ENCODE measurements at regions not wholly inside any gene's neighbourhood (a gene's known extent, or its start where the extent isn't known, plus 50 kb on each side); places are given as distances from the start of the nearest gene placed in this dataset.

- DNase-seq: no peak
- WGBS: 92% methylated on average over 8 of the region's 8 CpGs
- no peak overlapping the region for H4K8ac ChIP-seq (ENCODE audit: low read length)
Observed at GRCh38 chr2:777546-777945, 100.3 kb upstream of the TMEM18 start.

GRCh38 chr2:777051-777450 lies 99.8 kb upstream of the TMEM18 start:
- Histone ChIP-seq H3K9me3 (ENCODE audit: control insufficient read depth, low read length) (no peaks in the 10 kb centered on the region), H3K36me3 (ENCODE audit: control insufficient read depth in 1 of 2, insufficient read depth in 2 of 2, low read depth in 1 of 2, low read length in 2 of 2) (no peaks in the 10 kb centered on the region), H3K23ac (ENCODE audit: low read length in 2 of 2) (no peak overlapping the region), H3K4me3 (ENCODE audit: insufficient read depth in 1 of 2, low read depth in 1 of 2, low read length in 2 of 2) (no peak overlapping the region), H3K79me1 (replicated peaks; ENCODE audit: low read length, poor library complexity, severe bottlenecking) (no peaks in the 10 kb centered on the region), H3K18ac (ENCODE audit: low read depth in 1 of 2, low read length in 2 of 2) (no peak overlapping the region), H2BK15ac (ENCODE audit: low read depth, poor library complexity, severe bottlenecking) (no peak overlapping the region), H3K14ac (ENCODE audit: low read length in 2 of 2) (no peak overlapping the region), H2BK120ac (ENCODE audit: low read depth, low read length) (no peak overlapping the region), H3K27me3 (ENCODE audit: control insufficient read depth in 1 of 2, insufficient read depth in 1 of 2, low read length in 2 of 2) (peaks cover 0 to 5% of the 10 kb centered on the region in 2 experiments), H2AFZ (ENCODE audit: low read depth, low read length) (no peak overlapping the region), H4K91ac (ENCODE audit: low read length) (no peak overlapping the region), H4K8ac (ENCODE audit: low read length) (no peak overlapping the region), H2BK5ac (ENCODE audit: low read depth, low read length, poor library complexity, severe bottlenecking) (no peak overlapping the region), H3K9ac (ENCODE audit: low read length) (no peak overlapping the region), H3K4me2 (ENCODE audit: low read length, poor library complexity, severe bottlenecking) (no peak overlapping the region), H3K27ac (ENCODE audit: low read length, poor library complexity, severe bottlenecking) (no peak overlapping the region), H2BK12ac (ENCODE audit: low read length in 2 of 2) (no peak overlapping the region), H3K4ac (ENCODE audit: low read depth in 1 of 2, low read length in 2 of 2) (no peak overlapping the region), H3K4me1 (ENCODE audit: control insufficient read depth, insufficient read depth, low read depth, low read length) (peaks cover 13% of the 10 kb centered on the region), H2AK5ac (ENCODE audit: low read length, severe bottlenecking) (no peak overlapping the region)
- WGBS: 80% methylated on average over 15 of the region's 15 CpGs
- DNase-seq: no peak

More at GRCh38 chr2:777546-777945, 100.3 kb upstream of the TMEM18 start:
- no peak overlapping the region for H3K14ac ChIP-seq (ENCODE audit: low read length in 2 of 2)
- no peak overlapping the region for H2BK120ac ChIP-seq (ENCODE audit: low read depth, low read length)
- H2AFZ ChIP-seq (ENCODE audit: low read depth, low read length): no peak overlapping the region
- H3K4me3 ChIP-seq (ENCODE audit: insufficient read depth in 1 of 2, low read depth in 1 of 2, low read length in 2 of 2): no peak overlapping the region
- no peak overlapping the region for H3K4me2 ChIP-seq (ENCODE audit: low read length, poor library complexity, severe bottlenecking)
- H3K9ac ChIP-seq (ENCODE audit: low read length): no peak overlapping the region
- H3K79me1 ChIP-seq (replicated peaks; ENCODE audit: low read length, poor library complexity, severe bottlenecking): no peaks in the 10 kb centered on the region
- no peak overlapping the region for H3K27ac ChIP-seq (ENCODE audit: low read length, poor library complexity, severe bottlenecking)
- no peak overlapping the region for H3K18ac ChIP-seq (ENCODE audit: low read depth in 1 of 2, low read length in 2 of 2)
- H3K4me1 ChIP-seq (ENCODE audit: control insufficient read depth, insufficient read depth, low read depth, low read length): peaks cover 13% of the 10 kb centered on the region
- H2BK12ac ChIP-seq (ENCODE audit: low read length in 2 of 2): no peak overlapping the region
- H3K27me3 ChIP-seq (ENCODE audit: control insufficient read depth in 1 of 2, insufficient read depth in 1 of 2, low read length in 2 of 2): peaks cover 0 to 5% of the 10 kb centered on the region in 2 experiments
- no peak overlapping the region for H3K4ac ChIP-seq (ENCODE audit: low read depth in 1 of 2, low read length in 2 of 2)
- H2BK5ac ChIP-seq (ENCODE audit: low read depth, low read length, poor library complexity, severe bottlenecking): no peak overlapping the region
- H3K9me3 ChIP-seq (ENCODE audit: control insufficient read depth, low read length): no peaks in the 10 kb centered on the region
- H3K23ac ChIP-seq (ENCODE audit: low read length in 2 of 2): no peak overlapping the region
- no peak overlapping the region for H4K91ac ChIP-seq (ENCODE audit: low read length)
- H2AK5ac ChIP-seq (ENCODE audit: low read length, severe bottlenecking): no peak overlapping the region
- no peak overlapping the region for H2BK15ac ChIP-seq (ENCODE audit: low read depth, poor library complexity, severe bottlenecking)
- no peaks in the 10 kb centered on the region for H3K36me3 ChIP-seq (ENCODE audit: control insufficient read depth in 1 of 2, insufficient read depth in 2 of 2, low read depth in 1 of 2, low read length in 2 of 2)

GRCh38 chr2:776487-776886 lies 99.3 kb upstream of the TMEM18 start:
- H3K18ac ChIP-seq (ENCODE audit: low read depth in 1 of 2, low read length in 2 of 2): no peak overlapping the region

GRCh38 chr2:776038-776437 lies 98.8 kb upstream of the TMEM18 start:
- H3K4ac ChIP-seq (ENCODE audit: low read depth in 1 of 2, low read length in 2 of 2): no peak overlapping the region
- 82% methylated on average over 2 of the region's 6 CpGs for WGBS
- H2BK5ac ChIP-seq (ENCODE audit: low read depth, low read length, poor library complexity, severe bottlenecking): no peak overlapping the region
- no peak overlapping the region for H3K23ac ChIP-seq (ENCODE audit: low read length in 2 of 2)
- no peak overlapping the region for H3K27ac ChIP-seq (ENCODE audit: low read length, poor library complexity, severe bottlenecking)
- no peaks in the 10 kb centered on the region for H3K9me3 ChIP-seq (ENCODE audit: control insufficient read depth, low read length)
- H2AK5ac ChIP-seq (ENCODE audit: low read length, severe bottlenecking): no peak overlapping the region
- no peak overlapping the region for H2BK12ac ChIP-seq (ENCODE audit: low read length in 2 of 2)
- no peaks in the 10 kb centered on the region for H3K36me3 ChIP-seq (ENCODE audit: control insufficient read depth in 1 of 2, insufficient read depth in 2 of 2, low read depth in 1 of 2, low read length in 2 of 2)
- no peak for DNase-seq
- H2AFZ ChIP-seq (ENCODE audit: low read depth, low read length): no peak overlapping the region
- no peak overlapping the region for H4K8ac ChIP-seq (ENCODE audit: low read length)
- no peak overlapping the region for H3K18ac ChIP-seq (ENCODE audit: low read depth in 1 of 2, low read length in 2 of 2)
- H2BK120ac ChIP-seq (ENCODE audit: low read depth, low read length): no peak overlapping the region
- H3K14ac ChIP-seq (ENCODE audit: low read length in 2 of 2): no peak overlapping the region
- no peak overlapping the region for H3K9ac ChIP-seq (ENCODE audit: low read length)
- H3K79me1 ChIP-seq (replicated peaks; ENCODE audit: low read length, poor library complexity, severe bottlenecking): no peaks in the 10 kb centered on the region
- no peak overlapping the region for H3K4me2 ChIP-seq (ENCODE audit: low read length, poor library complexity, severe bottlenecking)
- no peak overlapping the region for H3K4me3 ChIP-seq (ENCODE audit: insufficient read depth in 1 of 2, low read depth in 1 of 2, low read length in 2 of 2)
- H2BK15ac ChIP-seq (ENCODE audit: low read depth, poor library complexity, severe bottlenecking): no peak overlapping the region
- no peak overlapping the region for H4K91ac ChIP-seq (ENCODE audit: low read length)
- peaks cover 15% of the 10 kb centered on the region for H3K4me1 ChIP-seq (ENCODE audit: control insufficient read depth, insufficient read depth, low read depth, low read length)
- peaks cover 0 to 5% of the 10 kb centered on the region in 2 experiments for H3K27me3 ChIP-seq (ENCODE audit: control insufficient read depth in 1 of 2, insufficient read depth in 1 of 2, low read length in 2 of 2)

More at GRCh38 chr2:776487-776886, 99.3 kb upstream of the TMEM18 start:
- WGBS: 79% methylated on average over 11 of the region's 11 CpGs
- H3K4me3 ChIP-seq (ENCODE audit: insufficient read depth in 1 of 2, low read depth in 1 of 2, low read length in 2 of 2): no peak overlapping the region
- H3K4ac ChIP-seq (ENCODE audit: low read depth in 1 of 2, low read length in 2 of 2): no peak overlapping the region
- DNase-seq: no peak
- H3K27me3 ChIP-seq (ENCODE audit: control insufficient read depth in 1 of 2, insufficient read depth in 1 of 2, low read length in 2 of 2): peaks cover 0 to 5% of the 10 kb centered on the region in 2 experiments
- peaks cover 15% of the 10 kb centered on the region for H3K4me1 ChIP-seq (ENCODE audit: control insufficient read depth, insufficient read depth, low read depth, low read length)
- no peak overlapping the region for H3K23ac ChIP-seq (ENCODE audit: low read length in 2 of 2)
- H4K91ac ChIP-seq (ENCODE audit: low read length): no peak overlapping the region
- no peak overlapping the region for H3K9ac ChIP-seq (ENCODE audit: low read length)
- no peaks in the 10 kb centered on the region for H3K79me1 ChIP-seq (replicated peaks; ENCODE audit: low read length, poor library complexity, severe bottlenecking)
- H3K36me3 ChIP-seq (ENCODE audit: control insufficient read depth in 1 of 2, insufficient read depth in 2 of 2, low read depth in 1 of 2, low read length in 2 of 2): no peaks in the 10 kb centered on the region
- no peak overlapping the region for H2BK15ac ChIP-seq (ENCODE audit: low read depth, poor library complexity, severe bottlenecking)
- H4K8ac ChIP-seq (ENCODE audit: low read length): no peak overlapping the region
- no peak overlapping the region for H3K27ac ChIP-seq (ENCODE audit: low read length, poor library complexity, severe bottlenecking)
- H3K9me3 ChIP-seq (ENCODE audit: control insufficient read depth, low read length): no peaks in the 10 kb centered on the region
- no peak overlapping the region for H2AFZ ChIP-seq (ENCODE audit: low read depth, low read length)
- no peak overlapping the region for H2BK120ac ChIP-seq (ENCODE audit: low read depth, low read length)
- no peak overlapping the region for H2BK5ac ChIP-seq (ENCODE audit: low read depth, low read length, poor library complexity, severe bottlenecking)
- no peak overlapping the region for H2BK12ac ChIP-seq (ENCODE audit: low read length in 2 of 2)
- H3K14ac ChIP-seq (ENCODE audit: low read length in 2 of 2): no peak overlapping the region
- H3K4me2 ChIP-seq (ENCODE audit: low read length, poor library complexity, severe bottlenecking): no peak overlapping the region
- H2AK5ac ChIP-seq (ENCODE audit: low read length, severe bottlenecking): no peak overlapping the region

Measured in mesenchymal stem cell (in vitro differentiated cells and primary cell).